ENCODE measurements at regions not wholly inside any gene's neighbourhood (a gene's known extent, or its start where the extent isn't known, plus 50 kb on each side); places are given as distances from the start of the nearest gene placed in this dataset.

DNA sequence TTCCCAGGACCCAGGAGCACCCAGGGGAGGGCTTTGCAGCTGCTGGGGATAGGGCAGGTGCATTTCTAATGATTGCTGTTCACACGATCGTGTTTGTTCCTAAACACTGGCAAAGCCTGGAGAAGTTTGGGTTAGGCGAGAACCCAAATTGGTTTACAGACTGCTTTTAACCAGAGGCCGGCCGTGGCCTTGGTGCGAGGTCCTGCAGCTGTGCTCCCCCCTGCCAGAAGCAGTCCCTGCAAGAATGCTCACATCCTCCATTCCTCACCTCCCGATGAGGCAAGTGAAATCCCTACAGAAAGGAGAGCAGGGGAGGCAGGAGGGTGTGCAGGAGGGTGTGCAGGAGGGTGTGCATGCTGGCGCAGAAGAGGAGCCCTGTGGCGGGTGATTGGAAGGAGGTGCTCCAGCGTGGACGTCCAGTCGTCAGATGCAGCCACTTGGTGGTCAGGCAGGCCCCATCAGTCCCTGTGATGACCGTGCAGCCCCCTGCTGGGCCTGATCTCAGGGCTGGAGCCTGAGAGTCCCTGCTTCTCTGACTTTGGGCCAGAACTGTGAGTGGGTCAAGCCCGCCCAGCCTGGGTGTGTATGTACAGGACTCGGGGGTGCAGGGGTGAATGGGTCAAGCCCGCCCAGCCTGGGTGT is 55.7 kb upstream of the FRMD1 start:
- no peak for FAIRE-seq
- DNase-seq (ENCODE audit: low spot score): no peak

DNA sequence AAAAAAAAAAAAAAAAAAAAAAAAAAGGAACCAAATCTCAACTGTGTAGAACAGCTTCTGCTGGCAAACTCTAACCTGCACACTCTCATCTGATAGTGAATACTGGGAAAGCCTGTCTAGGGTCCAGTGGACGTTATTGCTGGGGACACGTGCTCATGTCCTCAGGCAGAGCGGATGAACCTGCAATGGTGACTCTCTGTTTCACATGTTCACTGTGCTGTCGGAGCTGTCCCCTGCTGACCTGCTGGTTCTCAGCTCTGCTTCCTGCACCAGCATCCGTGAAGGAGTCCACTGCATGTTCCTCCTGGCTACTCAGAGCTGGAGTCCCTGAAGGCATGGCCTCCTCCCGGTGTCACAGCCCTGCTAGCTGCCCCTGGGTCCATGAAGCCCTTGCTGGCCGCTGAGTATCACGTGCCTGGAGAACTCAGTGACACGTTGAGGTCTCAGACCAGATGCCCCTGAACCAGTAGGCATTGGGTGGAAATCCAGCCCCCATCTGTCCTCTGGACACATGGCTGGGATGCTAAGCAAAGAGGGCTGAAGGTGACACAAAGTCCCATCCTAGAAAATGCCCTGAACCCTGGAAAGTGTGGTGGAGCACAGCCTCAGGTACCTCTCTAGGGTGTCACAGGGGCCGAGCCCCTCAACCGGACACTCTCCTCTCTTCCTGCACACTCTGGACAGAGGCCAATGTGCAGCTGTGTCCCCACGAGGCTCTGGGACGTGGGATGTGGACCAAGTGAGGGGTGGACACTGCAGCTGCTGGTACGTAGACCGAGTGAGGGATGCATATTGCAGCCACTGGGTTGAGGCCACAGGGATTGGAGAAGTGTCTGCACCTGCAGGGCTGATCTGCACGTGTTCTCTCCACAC is 54.9 kb upstream of the FRMD1 start:
- FAIRE-seq (no peak), DNase-seq (ENCODE audit: low spot score) (no peak)

DNA sequence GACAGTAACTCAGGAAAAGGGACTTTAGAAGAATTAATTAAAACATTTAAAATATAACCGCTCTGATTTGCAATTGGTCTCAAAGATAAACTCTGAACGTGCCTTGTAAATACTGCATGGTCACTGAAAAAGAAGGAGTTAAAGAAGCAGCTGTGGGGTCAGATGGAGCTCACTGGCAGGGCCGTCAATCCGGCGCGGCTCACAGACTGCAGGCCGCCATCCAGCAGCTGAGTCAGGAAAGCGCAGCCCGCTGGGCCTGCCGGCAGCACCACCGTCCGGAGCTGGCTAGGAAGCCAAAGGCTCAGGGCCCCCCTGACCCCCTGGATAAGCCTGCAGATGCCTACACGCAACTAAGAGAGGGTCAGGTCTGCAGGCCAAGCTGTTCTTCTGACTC is 54.2 kb upstream of the FRMD1 start:
- FAIRE-seq: no peak
- DNase-seq (ENCODE audit: low spot score): no peak

DNA sequence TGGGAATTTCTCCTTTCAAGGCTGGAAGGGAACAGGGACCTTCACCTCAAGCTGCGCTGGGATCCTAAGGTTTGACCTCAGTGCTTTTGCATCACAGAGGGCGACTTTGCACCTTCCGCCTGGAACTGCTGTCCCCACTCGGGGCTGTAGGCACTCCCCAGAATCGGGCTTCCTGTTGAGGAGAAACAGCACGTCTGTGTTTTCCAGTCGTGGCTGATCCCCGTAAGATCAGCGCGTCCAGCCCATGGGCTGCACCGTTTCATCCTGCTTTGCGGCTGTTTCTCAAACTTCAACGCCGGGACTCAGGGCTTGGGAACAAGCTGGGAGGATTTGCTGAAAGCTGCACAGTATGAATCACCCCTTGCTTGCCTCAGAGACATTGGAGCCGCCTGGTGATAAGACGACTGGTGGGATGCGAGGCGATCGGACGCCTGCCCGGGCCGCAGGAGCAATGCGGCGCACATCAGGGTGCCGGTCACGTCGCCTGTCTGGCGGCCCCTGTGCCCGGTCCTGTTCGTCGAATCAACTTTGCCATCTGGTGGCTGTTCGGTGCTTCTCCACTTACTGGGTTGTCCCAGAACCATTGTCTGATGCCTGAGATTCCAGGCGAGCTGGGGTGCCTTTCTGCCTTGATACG is 53.6 kb upstream of the FRMD1 start:
- FAIRE-seq: no peak
- DNase-seq (ENCODE audit: low spot score): peak; percentile 47

DNA sequence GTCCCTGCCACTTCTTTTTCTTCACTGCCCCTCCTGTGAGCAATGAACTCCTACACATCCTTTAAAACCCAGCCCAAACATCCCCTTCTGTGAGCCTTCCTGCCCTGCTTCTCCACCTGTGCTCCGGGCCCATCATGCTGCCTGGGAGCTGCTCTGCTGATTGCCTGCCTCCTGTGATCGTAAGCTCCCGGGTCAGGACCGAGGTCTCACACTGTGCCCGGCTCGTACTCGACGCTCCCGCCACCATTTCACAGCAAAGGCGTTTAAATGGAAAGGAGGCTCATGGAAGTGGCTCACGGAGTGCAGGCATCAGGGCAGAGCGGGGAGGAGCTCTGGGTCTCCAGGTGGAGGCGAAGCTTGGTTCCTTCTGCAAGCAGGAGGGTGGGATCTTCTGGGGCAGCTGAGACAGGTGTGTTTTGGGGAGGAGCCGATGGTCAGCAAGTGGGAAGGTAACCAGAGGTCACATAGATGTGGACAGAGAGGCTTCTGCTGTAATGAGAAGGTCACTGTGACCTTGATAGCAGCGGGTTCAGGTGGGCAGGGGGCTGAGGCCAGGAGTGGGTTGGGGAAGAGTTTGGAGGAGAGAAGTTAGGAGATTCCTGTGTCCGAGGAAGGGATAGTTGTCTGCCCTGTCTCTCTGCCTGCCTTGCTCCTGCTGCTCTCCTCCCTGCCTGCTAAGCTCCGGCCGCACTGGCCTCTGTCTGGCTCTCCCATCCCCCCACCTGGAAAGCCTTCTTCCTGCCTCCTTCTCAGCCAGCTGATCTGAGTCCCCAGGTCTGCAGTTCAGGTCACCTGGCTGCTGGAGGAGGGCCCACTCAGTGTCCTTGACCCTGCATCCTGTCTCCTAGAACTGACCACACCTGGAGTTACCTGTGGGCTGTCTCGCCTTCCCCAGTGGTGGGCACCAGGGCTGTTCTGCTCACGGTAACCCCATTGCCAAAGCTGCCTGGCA is 52.7 kb upstream of the FRMD1 start:
- FAIRE-seq (no peak), DNase-seq (ENCODE audit: low spot score) (no peak)

DNA sequence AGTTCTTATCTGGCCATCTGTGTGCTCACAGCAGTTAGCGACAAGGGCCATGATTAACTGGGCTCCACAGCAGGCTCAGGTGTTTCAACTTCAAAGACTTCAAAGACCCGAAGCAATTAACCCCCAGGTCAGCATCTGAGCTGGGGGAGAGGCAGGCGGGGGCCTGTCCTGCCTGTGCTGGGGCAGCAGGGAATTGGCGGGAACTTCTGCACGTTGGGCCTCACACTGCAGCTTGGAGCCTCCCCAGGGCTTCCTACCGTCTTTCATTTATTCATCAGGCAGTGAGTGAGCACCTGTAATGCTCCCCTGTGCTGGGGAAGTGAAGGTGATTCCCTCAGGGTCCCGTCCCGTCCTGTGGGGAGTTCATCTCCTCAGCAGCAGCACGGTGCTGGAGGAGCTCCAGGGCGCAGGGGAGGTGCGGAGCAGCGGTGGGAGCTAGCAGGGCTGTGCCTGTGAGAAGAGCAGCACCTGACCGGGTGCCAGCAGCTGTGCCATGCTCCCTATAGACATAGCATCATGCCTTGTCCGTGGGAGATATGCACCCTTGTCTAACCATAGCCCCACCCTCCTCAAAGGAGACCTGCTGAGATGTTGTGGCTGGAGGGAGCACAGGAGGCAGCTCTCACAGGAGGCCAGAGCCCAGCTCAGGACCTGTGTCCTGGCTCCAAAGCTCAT is 51.8 kb upstream of the FRMD1 start:
- DNase-seq (ENCODE audit: low spot score) (no peak), FAIRE-seq (no peak)

DNA sequence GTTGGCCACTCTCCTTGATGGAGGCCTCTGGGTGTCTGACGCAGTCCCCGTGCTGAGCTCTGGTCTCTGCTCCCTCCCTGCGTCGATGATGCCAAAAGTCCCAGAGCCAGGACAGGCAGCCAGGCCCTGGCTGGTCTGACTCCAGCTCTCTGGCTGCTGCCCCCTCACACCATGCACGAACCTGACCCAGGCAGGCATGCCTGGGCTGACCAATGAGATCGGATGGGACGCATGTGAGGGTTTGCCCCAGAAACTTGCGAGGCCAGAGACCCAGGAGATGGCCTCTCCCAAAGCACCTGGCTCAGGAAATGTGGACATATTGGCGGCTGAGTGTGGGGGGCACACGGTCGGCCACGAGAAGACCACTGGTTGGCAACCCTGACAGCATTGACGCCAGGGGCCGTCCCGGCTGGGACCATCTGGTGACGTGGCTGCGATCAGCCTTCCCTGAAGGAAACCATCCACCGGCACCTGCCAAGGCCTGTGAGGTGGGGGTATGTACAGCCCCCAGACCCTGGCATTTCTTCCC is 51.2 kb upstream of the FRMD1 start:
- FAIRE-seq: no peak
- no peak for DNase-seq (ENCODE audit: low spot score)

DNA sequence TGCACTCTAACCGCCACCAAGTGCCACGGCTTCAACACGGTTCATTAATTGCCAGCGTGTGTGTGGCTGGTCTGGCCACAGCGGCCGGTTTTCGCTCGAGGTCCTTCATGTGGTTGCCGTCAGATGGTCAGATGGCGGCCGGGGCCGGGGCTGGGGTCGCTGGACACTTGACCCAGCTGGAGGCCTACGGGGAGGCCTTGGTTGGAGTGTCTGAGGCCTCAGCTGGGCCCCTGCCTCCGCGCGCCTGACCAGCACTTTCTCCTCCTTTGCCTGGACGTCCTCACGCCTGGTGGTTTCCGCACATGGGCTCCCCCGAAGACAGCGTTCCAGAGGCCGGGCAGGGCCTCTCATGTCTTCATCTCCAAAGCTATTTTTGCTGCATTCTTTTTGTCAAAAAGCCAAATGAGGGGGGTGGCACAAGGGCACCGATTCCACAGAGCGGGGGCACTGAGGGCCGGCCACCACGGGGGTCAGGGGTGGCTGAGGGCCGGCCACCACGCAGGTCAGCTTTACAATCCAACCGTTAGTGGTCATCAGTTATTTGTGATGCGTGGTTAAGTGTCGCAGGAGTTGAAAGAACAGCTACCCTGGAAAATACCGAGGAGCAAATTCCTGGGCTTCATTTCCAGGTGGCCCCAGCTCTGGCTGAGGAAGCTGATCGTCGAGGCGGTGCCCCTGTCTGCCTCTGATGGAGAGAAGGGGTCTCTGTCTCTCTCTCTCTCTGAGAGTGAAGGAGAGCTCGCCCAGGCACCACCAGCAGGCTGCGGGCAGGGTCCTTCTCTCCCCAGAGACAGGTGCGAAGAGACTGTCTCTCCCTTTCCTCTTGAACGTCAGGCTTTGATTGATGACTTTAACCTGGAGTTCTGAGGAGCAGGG is 50.5 kb upstream of the FRMD1 start:
- no peak for DNase-seq (ENCODE audit: low spot score)
- FAIRE-seq: no peak

DNA sequence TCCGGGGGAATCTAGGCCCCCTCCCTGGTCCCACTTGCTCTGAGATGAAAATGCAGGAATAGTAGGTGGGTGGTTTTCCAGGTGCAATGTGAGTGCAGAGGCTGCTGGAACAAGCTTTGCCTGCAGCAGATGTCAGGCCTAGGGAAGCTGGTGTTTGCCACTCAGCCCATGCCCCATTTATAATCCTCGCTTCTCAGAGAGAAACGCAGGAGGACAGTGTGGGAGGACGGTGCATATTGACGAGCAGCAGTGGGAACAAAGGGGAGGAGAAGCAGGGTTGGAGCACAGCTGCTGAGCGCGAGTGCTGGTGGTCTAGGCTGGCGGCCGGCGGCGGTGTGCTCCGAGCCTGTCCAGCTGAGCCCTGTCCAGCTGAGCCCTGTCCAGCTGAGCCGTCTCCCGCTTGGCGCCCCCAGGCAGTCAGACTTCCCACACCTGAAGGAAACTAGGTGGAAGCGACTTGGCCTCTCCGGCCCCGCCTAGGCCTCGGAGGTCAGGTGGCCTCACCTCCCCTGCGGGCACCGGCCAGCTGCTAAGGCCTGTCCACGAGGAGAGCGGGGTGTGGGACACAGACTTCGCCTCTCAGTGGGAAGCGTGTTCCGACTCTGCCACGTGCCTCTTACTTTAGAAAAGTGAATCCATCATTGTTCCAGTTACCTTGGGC is 49.7 kb upstream of the FRMD1 start:
- no peak for FAIRE-seq

More for the DNA sequence above, 49.7 kb upstream of the FRMD1 start:
- DNase-seq (ENCODE audit: low spot score): no peak

All from urothelium cell line (cell line).